Spinal cord (tissue), 9 donors: ENCODE measurements at regions not wholly inside any gene's neighbourhood (a gene's known extent, or its start where the extent isn't known, plus 50 kb on each side); places are given as distances from the start of the nearest gene placed in this dataset.
"Not testable (repeated sequence)": the region's sequence is repeated elsewhere in the genome, so short reads cannot be mapped to it uniquely, and the experiment has no call there.

ENCODE experiments used
- DNase-seq, 6 donors: peaks; one replicate each; pipeline versions ENCODE4 v3.0.0 to v3.0.0-alpha.2; 2013 to 2015; ENCODE audit warnings: low spot score in 6 of 6, low read depth in 4 of 6
- H3K27ac ChIP-seq: one replicate; pipeline ENCODE4 v1.5.1; 2013; ENCODE audit warnings: low read depth, low read length, control low read depth
- H3K27me3 ChIP-seq: one replicate; pipeline ENCODE4 v1.6.1; 2013; ENCODE audit warnings: low read length; ENCODE audit not compliant: control insufficient read depth, insufficient read depth
- H3K36me3 ChIP-seq: one replicate; pipeline ENCODE4 v1.6.1; 2013; ENCODE audit warnings: low read length; ENCODE audit not compliant: control insufficient read depth, insufficient read depth
- H3K4me1 ChIP-seq: one replicate; pipeline ENCODE4 v1.6.1; 2013; ENCODE audit warnings: low read length; ENCODE audit not compliant: control insufficient read depth, insufficient read depth
- H3K4me3 ChIP-seq: one replicate; pipeline ENCODE4 v1.5.1; 2013; ENCODE audit warnings: low read depth, low read length, control low read depth
- H3K9me3 ChIP-seq: one replicate; pipeline ENCODE4 v1.6.1; 2013; ENCODE audit warnings: low read length; ENCODE audit not compliant: control insufficient read depth, insufficient read depth
- WGBS: methylation state at CpG from one replicate; pipeline ENCODE4 v1.1.5; 2013; ENCODE audit warnings: missing lambda C conversion rate; ENCODE audit not compliant: insufficient coverage; 5-methylcytosine and 5-hydroxymethylcytosine counted together
- donor health status: healthy.

- H3K4me3 ChIP-seq = no peak overlapping the region
- H3K27me3 ChIP-seq = no peaks in the 10 kb centered on the region
- peak in 4 of 6 donors; percentile 5 to 74 (median 38) for DNase-seq
- no peaks in the 10 kb centered on the region for H3K9me3 ChIP-seq
- no peak overlapping the region for H3K27ac ChIP-seq
- 35% methylated on average over 7 of the region's 8 CpGs for WGBS
- no peaks in the 10 kb centered on the region for H3K36me3 ChIP-seq
- peaks cover 4% of the 10 kb centered on the region for H3K4me1 ChIP-seq
Measured at GRCh38 chrX:138128027-138128671, 562.2 kb downstream of the ZIC3 start.

- Histone ChIP-seq H3K4me1 (no peaks in the 10 kb centered on the region), H3K27me3 (no peaks in the 10 kb centered on the region), H3K36me3 (no peaks in the 10 kb centered on the region), H3K9me3 (no peaks in the 10 kb centered on the region), H3K4me3 (no peak overlapping the region), H3K27ac (no peak overlapping the region)
- WGBS = no CpG with 5 or more reads among the region's 2 CpGs
- no peak for DNase-seq
Measured at GRCh38 chrX:138150709-138151108, 560.8 kb downstream of the FGF13 start.

GRCh38 chrX:138157850-138158249, 553.7 kb downstream of the FGF13 start:
- no peaks in the 10 kb centered on the region for H3K4me1 ChIP-seq
- H3K4me3 ChIP-seq = no peak overlapping the region
- H3K9me3 ChIP-seq = no peaks in the 10 kb centered on the region
- H3K27ac ChIP-seq = no peak overlapping the region
- 20% methylated on average over 1 of the region's 2 CpGs for WGBS
- H3K27me3 ChIP-seq = no peaks in the 10 kb centered on the region
- no peak for DNase-seq
- H3K36me3 ChIP-seq = no peaks in the 10 kb centered on the region

GRCh38 chrX:138191998-138192397, 519.5 kb downstream of the FGF13 start:
- Histone ChIP-seq H3K27me3 (peaks cover 4% of the 10 kb centered on the region), H3K9me3 (no peaks in the 10 kb centered on the region), H3K4me3 (no peak overlapping the region), H3K27ac (no peak overlapping the region), H3K36me3 (no peaks in the 10 kb centered on the region), H3K4me1 (no peaks in the 10 kb centered on the region)
- DNase-seq = peak; percentile 2 to 84 (median 20)
- WGBS = no CpG with 5 or more reads among the region's 1 CpG

- H3K4me1 ChIP-seq = no peaks in the 10 kb centered on the region
- 33% methylated on average over 1 of the region's 2 CpGs for WGBS
- H3K27me3 ChIP-seq = no peaks in the 10 kb centered on the region
- no peaks in the 10 kb centered on the region for H3K36me3 ChIP-seq
- H3K9me3 ChIP-seq = peaks cover 1% of the 10 kb centered on the region
- no peak overlapping the region for H3K4me3 ChIP-seq
- DNase-seq = no peak
- no peak overlapping the region for H3K27ac ChIP-seq
Measured at GRCh38 chrX:138229718-138230117, 481.8 kb downstream of the FGF13 start.

GRCh38 chrX:138240266-138240665, 471.3 kb downstream of the FGF13 start:
- no peak overlapping the region for H3K27ac ChIP-seq

GRCh38 chrX:138254001-138254400, 457.5 kb downstream of the FGF13 start:
- H3K4me1 ChIP-seq = no peaks in the 10 kb centered on the region
- no peak overlapping the region for H3K27ac ChIP-seq
- H3K27me3 ChIP-seq = no peaks in the 10 kb centered on the region
- H3K9me3 ChIP-seq = no peaks in the 10 kb centered on the region
- H3K36me3 ChIP-seq = no peaks in the 10 kb centered on the region
- H3K4me3 ChIP-seq = no peak overlapping the region
- WGBS = 85% methylated on average over 3 of the region's 3 CpGs
- peak in 1 of 6 donors; percentile 55 for DNase-seq

More at GRCh38 chrX:138240266-138240665, 471.3 kb downstream of the FGF13 start:
- Histone ChIP-seq H3K9me3 (no peaks in the 10 kb centered on the region), H3K36me3 (no peaks in the 10 kb centered on the region), H3K4me1 (no peaks in the 10 kb centered on the region), H3K4me3 (no peak overlapping the region), H3K27me3 (no peaks in the 10 kb centered on the region)
- WGBS = no CpG with 5 or more reads among the region's 2 CpGs
- DNase-seq = peak in 1 of 6 donors; percentile 21

- H3K4me3 ChIP-seq = no peak overlapping the region
- no peaks in the 10 kb centered on the region for H3K4me1 ChIP-seq
- no peaks in the 10 kb centered on the region for H3K36me3 ChIP-seq
- DNase-seq = no peak
- H3K9me3 ChIP-seq = no peaks in the 10 kb centered on the region
- WGBS = 79% methylated on average over 4 of the region's 6 CpGs
- H3K27me3 ChIP-seq = no peaks in the 10 kb centered on the region
- H3K27ac ChIP-seq = no peak overlapping the region
Measured at GRCh38 chrX:138255373-138255772, 456.1 kb downstream of the FGF13 start.

GRCh38 chrX:138264095-138264494, 447.4 kb downstream of the FGF13 start:
- not testable (repeated sequence) for H3K27me3 ChIP-seq, H3K36me3 ChIP-seq, H3K4me1 ChIP-seq, H3K9me3 ChIP-seq, H3K4me3 ChIP-seq, H3K27ac ChIP-seq, DNase-seq
- WGBS = 75% methylated on average over 4 of the region's 5 CpGs

- Histone ChIP-seq H3K27me3 (no peaks in the 10 kb centered on the region), H3K4me3 (no peak overlapping the region), H3K36me3 (no peaks in the 10 kb centered on the region), H3K27ac (no peak overlapping the region), H3K4me1 (no peaks in the 10 kb centered on the region), H3K9me3 (no peaks in the 10 kb centered on the region)
- WGBS = no CpG with 5 or more reads among the region's 1 CpG
- DNase-seq = peak in 1 of 6 donors; percentile 61
Measured at GRCh38 chrX:138270931-138271330, 440.6 kb downstream of the FGF13 start.
